Body of pancreas (tissue), 4 donors: ENCODE measurements at regions not wholly inside any gene's neighbourhood (a gene's known extent, or its start where the extent isn't known, plus 50 kb on each side); places are given as distances from the start of the nearest gene placed in this dataset.

ENCODE experiments used
- CTCF ChIP-seq, 7 experiments: fragments of 450-650 bp in 4 of 7; fragments of 200-600 bp in 3 of 7; sonication (generic) in 3 of 7; IDR thresholded peaks; one replicate each; pipeline ENCODE4 v1.5.1; 2016 to 2019; ENCODE audit warnings: antibody characterized with exemption in 7 of 7
- POLR2A ChIP-seq, 3 donors: fragments of 450-650 bp; IDR thresholded peaks; one replicate each; pipeline ENCODE4 v1.6.1; 2016; ENCODE audit warnings: antibody characterized with exemption in 3 of 3, mild to moderate bottlenecking in 2 of 3

GRCh38 chr14:83071888-83072501, 1538.3 kb upstream of the SEL1L start:
- no peak for TF ChIP-seq POLR2A (IDR thresholded peaks at IDR 0.05)
- TF ChIP-seq CTCF (IDR thresholded peaks at IDR 0.05): peak in 6 of 7 experiments; percentile 20 to 56 (median 35)
